Stimulated activated naive CD4-positive, alpha-beta T cell (primary cell): ENCODE measurements at regions not wholly inside any gene's neighbourhood (a gene's known extent, or its start where the extent isn't known, plus 50 kb on each side); places are given as distances from the start of the nearest gene placed in this dataset.
"Not testable (repeated sequence)": the region's sequence is repeated elsewhere in the genome, so short reads cannot be mapped to it uniquely, and the experiment has no call there.

Experiments
- DNase-seq, 6 experiments: peaks; one replicate each; lab custom pipeline; 2025; lab: John Stamatoyannopoulos, UW

DNA sequence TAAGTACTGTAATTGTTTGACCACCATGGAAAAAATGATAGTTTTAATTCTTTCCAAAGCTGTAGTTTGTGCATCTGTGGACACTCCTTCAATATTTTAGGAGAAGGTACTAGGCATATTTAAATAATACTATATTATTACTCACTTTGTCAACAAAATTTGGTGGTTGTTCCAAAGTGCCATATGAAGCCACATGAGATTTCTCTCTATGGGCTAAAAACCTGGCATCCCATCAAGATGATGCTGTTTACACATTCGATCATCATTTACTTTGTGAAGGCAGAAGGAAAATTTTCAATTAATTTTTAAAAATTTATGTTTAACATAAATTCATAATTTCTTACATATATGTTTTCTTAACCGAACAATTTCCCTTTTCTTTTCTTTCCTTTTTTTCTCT is 502.6 kb upstream of the JAG1 start:
- DNase-seq, result no peak

DNA sequence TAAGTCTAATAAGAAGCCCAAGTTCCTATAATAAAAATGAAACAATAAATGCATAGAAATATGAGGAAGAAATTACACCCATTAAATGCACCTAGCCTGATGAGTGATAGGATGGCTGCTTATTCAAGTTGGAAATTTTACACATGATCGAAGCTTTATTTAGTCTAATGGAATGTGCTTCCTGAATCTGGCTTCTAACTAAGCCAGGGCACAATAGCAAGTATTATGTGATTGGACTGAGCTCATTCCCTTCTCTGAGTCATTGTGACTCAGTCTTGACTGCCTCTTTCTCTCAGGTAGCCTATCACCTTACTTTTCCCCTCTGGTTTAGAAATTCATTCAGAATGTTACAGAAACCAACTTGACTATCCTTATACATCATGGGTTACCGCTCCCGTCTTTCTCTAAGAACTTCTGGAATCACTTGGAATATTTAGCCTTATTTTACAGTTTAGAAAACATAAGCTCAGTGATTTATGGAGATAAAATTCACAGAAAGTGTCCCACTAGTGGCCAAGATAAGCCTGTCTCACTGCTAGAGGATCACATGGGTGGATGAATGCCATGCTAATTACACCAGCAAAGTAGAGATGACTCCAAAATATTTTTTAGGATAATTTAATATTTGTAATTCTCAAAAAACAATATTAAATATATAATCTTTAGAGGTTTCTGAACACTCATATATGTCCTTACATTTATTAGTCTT is 505.3 kb upstream of the JAG1 start:
- DNase-seq, result no peak

GRCh38 chr20:11180186-11180585 is 506.4 kb upstream of the JAG1 start:
- DNase-seq, result no peak

DNA sequence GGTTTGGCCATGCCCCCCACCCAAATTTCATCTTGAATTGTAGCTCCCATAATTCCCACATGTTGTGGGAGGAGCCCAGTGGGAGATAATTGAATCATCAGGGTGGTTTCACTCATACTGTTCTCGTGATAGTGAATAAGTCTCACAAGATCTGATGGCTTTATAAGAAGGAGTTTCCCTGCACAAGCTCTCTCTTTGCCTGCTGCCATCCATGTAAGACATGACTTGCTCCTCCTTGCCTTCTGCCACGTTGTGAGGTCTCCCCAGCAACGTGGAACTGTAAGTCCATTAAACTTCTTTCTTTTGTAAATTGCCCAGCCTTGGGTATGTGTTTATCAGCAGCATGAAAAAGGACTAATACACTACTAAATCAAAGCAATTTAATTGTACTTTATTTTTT is 507.3 kb upstream of the JAG1 start:
- DNase-seq, result not testable (repeated sequence)

- DNase-seq, result no peak
These were observed 508.2 kb upstream of the JAG1 start for GRCh38 chr20:11181966-11182365.

GRCh38 chr20:11182720-11183119 is 508.9 kb upstream of the JAG1 start:
- DNase-seq, result no peak

GRCh38 chr20:11186301-11187008 is 512.7 kb upstream of the JAG1 start:
- no peak for DNase-seq

DNA sequence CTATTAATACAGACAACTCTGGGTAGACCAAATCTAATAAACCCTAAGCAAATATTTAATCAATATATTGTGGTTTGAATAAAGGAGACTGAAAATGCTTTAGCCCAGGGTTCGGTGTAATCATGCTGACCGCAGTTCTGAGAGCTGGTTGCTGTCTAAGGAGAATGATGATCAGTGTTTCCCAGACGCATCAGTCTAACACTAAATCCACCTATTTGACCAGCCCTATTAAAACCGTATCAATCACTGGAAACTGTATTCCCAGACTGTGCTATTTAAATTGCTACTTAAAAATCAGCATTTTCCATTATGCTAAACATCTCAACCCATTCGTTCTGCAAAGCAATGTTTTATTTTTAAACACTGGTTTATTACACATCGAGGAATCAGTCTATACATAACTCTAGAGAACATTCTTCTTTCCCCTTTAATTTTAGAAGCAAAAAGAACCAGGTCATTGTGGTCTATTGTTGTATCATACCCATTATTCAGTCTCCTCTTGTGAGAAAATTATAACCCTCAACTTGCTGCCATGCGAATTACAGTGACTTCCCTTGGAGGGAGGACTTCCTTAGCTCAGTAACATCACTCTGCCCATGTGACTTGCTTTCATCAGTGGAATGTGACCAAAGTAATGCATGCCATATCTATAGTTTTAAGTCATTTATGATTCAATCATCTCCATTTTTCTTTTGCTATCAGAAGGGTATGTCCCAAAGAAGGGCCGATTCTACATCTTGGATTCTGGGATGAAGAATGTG is 515.2 kb upstream of the JAG1 start:
- no peak for DNase-seq

DNA sequence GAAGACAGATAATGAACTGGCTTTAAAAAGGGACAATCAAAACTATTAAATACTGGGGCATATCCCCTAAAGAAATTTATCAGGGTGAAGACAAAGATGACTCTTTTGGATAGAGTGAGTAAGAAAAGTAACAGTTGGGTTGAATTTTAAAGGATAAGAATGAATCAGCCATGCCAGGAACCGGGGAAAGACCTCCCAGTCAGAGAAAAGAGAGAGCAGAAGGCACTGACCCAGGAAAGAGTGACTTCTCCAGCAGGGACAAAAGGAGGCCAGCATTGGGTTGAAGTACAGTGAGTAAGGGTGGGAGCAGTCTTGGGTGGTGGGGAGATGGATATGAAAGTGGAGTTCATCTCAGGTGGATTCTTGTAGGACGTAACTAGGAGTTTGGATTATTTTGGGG is 516.9 kb upstream of the JAG1 start:
- DNase-seq, result no peak

DNA sequence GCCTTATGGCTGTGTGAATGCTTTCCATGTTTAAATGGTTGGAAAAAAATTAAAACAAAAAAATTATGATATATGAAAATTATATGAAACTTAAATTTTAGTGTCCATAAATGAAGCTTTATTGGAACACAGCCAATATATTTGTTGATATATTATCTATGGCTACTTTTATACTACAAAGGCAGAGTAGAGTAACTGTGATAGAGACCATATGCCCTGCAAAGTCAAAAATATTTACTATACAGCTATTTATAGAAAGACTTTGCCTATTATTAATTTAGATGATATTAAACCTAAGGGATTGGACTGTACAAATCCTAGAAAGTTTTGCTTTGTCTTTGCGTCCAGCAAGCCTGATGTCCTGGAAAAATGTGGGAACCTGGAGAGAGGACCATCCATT is 518.3 kb upstream of the JAG1 start:
- no peak for DNase-seq

- no peak for DNase-seq
These were observed 519.4 kb upstream of the JAG1 start for GRCh38 chr20:11193241-11193640.

DNA sequence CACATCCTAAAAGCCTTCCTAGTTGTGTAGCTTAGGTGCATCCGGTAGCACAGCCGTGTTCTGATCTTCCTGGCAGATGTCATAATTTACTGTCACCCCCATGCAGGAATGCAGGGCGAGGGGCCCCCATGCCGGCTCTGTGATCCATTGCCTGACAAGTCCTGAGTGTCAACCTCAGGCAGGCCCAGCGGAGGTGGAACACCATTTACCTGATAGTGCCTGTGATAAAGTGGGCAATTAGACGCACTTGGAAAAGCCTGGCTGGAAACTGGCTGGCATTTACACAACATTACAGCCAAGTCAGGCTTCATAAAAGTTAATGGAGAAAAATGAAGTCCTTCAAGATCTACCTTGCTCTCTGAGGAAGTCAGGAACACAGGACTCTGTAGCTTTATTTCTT is 521.4 kb upstream of the JAG1 start:
- DNase-seq, result no peak

DNA sequence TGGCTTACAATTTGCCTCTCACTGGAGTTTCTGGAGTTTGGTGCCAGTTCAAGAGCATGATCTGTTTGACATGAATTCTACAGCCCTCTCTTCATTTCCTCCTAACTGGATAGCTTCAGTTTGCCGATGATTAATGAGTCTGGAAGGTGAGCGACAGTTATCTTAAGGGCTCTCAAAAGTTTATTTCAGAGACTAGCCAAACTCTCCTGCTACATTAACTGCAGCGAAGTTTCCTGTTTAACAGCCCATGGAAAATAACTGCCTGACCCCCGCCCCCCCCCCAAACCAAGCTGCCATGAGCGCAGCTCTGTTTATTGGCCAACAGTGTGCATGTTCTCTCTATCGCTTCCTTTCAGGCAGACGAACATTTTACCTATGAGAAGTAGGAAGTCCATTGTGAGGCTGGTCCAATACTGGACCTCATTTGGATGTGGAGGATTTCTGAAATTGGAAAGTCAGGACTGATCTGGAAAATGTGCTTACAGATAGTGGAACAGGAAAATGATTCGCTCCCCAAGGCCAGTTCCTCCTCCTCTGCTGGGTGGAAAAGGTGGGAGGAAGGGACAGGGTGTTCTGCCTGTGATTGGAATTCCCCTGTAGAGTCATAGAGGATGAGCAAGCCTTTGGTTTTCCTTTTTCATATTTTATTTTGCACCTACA is 522.2 kb upstream of the JAG1 start:
- DNase-seq, result no peak

GRCh38 chr20:11197851-11198250 is 524.1 kb upstream of the JAG1 start:
- no peak for DNase-seq

- no peak for DNase-seq
These were observed 526.6 kb upstream of the JAG1 start for GRCh38 chr20:11200423-11200822.

DNA sequence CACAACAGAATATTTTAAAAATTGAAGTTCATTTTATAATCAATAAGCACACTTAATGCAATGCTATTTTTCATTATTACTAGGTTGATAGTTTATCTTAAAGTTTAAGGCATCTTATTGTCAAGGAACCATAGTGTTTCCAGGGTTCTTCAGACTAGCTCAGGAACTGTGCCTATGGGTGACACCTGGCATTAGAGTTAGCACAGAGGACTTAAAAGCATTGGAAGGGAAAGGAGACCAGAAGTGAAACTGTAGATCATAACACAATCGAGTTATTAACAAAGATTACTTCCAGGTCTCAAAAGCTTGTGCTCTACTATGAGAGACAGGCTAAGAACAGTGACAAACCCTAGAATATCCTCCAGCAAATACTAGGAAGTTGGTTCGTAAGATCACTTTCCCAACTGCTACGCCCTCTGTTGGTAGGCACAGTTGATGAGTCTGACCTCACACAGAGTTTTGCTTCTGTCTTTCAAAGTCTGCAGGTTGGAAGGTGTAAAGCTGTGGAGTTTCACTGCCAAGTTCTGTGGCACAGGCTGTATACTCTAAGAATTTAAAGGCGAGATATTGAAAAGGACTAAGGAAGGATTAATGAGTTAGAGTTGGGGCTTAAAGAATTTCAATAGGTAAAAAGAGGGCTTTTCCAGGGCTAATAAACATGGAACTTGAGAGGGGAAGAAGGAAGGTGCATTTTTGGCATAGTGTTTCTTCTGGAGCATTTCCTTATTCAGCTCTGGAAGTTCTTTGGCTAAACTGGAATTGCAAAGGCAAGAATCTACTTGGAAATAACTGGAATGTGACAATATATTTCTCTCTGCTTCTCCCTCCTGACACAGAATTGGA is 531.3 kb upstream of the JAG1 start:
- no peak for DNase-seq

GRCh38 chr20:11205769-11206362 is 532.1 kb upstream of the JAG1 start:
- no peak for DNase-seq

DNA sequence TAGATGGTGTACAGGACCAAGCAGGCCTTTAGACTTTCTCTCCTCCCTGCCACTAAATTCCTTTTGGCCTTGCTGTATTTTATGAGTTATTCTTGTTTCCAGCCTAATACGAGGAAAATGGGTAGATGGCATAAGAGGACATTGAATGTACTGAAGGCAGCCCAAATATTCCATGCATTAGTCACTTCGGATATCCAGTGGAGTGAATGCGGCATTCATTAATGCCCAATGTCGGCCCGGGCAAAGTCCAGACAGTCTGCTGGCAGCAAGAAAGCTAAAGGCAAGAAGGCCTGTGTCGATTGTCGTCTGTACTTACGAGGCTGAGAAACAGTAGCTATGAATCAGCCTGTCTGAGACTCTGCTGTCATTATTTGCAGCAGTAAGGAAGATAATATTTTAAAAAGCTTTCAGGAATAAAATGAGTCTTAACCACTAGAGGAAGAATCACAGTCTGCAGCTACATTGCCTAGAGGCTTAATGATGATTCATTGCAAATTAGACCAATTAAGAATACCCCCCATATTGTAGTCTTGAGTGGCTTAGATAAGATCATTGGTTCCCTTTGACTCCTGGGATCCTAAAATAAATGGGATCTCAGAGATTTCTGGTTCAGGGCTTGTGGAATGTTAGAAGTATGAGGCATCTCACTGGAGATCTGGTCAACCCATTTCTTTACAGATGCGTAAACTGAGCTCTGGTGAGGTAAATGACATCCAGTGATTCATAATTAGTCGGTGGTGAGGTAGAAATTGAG is 534.1 kb upstream of the JAG1 start:
- DNase-seq, result no peak

DNA sequence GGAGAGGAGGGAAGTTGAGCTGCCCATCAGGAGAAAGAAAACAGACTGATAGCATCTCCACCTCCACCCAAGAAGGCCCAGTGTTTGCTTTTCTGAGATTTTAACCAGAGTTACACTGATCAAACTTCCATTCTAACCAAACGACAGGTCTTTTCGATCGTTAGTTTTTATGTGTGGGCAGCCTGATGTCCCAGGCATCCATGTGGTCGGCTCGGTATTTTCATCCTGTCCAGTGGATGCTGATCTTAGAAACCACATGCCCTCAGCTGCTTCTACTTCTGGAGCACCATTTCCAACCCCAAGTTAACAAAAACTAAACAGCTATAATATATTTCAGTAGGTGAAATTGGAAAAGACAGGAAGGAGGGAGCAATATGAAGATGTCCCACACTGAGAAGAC is 536.8 kb upstream of the JAG1 start:
- no peak for DNase-seq

DNA sequence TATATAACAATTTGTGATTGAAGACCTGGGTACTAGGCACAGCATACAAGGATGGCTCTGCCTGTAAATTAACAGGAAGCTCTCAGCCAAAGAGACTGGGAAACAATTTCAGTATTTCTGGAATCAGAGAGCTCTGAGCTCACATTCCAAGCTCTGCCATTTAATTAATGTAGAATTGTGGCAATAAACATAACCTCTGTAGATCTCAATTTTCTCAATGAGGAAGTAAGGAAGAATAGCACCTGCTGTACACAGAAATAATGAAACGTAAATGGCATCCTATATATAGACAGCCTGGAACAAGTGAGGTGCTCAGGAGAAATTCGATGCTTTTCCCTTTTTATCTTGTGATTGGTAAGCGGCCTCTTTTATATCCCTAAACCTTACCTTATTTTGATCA is 538.5 kb upstream of the JAG1 start:
- DNase-seq, result no peak

DNA sequence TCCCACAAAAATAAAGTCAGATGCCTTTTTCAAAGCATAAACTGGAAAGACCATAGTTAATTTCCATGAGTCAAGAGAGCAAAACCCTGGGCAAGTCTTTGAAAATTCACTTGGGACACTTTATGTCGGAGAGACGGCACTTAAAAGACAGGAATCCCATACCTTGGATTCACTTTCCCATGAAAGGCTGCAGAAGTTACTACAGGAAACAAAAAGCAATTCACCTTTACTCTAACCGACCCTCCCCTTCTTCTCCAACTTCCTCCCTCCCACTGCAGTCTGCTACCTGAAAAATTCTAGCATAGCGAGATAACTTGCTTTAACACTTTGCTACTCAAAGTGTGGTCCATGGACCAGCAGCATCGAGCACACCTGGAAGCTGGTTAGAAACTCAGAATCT is 539.1 kb upstream of the JAG1 start:
- no peak for DNase-seq
